ENCODE measurements at regions not wholly inside any gene's neighbourhood (a gene's known extent, or its start where the extent isn't known, plus 50 kb on each side); places are given as distances from the start of the nearest gene placed in this dataset.
"Not testable (repeated sequence)": the region's sequence is repeated elsewhere in the genome, so short reads cannot be mapped to it uniquely, and the experiment has no call there.

DNA sequence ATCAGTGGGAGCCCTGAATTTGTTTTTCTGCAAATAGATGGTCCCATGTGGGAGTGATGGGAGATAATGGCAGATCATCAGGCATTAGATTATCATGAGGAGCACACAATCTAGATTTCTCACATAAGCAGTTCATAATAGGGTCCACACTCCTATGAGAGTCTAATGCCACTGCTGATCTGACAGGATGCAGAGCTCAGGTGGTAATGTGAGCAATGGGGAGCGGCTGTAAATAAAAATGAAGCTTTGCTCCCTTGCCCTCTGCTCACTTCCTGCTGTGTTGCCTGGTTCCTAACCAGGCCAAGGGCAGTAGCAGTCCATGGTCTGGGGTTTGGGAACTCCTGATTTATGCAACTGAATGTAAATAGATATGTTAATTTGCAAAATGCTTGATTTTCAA is 538.6 kb downstream of the TRAM1L1 start:
- DNase-seq (ENCODE audit: low read depth in 2 of 2): no peak

DNA sequence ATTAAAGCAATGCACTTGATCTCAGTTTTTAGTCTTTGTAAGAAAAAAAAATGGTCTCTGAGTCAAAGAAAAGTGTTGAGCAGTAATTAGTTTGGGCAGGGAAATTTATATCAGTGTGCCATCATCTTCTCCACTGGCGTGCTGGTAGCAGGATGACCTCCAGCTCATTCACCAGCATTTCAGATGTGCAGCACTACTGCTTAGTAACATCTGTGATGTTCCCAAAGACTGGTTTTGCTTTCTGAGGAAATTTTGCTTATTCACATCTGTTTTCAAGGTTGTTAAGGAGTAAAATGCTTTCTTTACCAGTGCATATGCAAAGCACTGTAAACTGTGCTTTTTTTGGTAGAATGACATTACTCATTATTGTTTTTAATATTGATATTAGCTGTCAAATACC is 540.4 kb downstream of the TRAM1L1 start:
- DNase-seq (ENCODE audit: low read depth in 2 of 2): no peak

DNA sequence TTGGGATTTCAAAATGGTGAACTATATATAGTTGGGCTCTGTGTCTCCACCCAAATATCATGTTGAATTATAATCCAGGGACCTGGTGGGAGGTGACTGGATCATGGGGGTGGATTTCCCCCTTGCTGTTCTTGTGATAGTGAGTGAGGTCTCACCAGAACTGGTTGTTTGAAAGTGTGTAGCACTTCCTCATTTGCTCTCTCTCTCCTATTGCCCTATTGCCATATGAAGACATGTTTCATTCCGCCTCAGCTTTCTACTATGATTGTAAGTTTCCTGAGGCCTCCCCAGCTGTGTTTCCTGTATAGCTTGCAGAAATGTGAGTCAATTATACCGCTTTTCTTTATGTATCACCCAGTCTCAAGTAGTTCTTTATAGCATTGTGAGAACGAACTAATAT is 545.6 kb downstream of the TRAM1L1 start:
- DNase-seq (ENCODE audit: low read depth in 2 of 2): no peak

DNA sequence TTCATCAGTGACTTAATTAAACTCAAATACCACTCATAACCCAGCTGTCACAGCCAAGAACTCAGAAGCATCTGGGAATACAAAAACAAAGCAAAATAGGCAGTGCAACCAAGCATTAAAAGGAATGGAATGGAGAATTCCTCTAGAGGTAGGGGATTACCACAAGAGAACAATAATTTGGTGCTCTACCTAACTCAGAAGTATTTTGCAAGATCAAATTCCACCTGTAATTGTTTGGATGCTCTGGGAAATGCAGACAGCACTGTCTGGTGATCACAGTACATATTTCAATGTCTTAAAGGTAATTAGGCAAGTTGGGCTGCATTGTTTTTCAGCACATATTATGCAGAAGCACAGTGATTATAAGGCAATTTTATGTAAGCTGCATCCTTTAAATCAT is 547.5 kb downstream of the TRAM1L1 start:
- no peak for DNase-seq (ENCODE audit: low read depth in 2 of 2)

DNA sequence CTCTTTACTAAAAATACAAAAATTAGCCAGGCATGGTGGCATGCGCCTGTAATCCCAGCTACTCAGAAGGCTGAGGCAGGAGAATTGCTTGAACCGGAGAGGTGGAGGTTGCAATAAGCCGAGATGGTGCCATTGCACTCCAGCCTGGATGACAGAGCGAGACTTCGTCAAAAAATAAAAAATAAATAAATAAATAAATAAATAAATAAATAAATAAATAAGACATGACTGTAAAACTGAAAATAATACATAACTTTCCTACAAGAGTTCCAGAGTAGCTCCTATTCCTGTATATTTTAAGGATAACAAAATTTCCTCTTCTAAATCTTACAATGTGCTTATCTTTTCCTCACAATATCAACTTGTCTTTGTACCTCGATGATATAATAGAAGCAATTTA is 549.4 kb downstream of the TRAM1L1 start:
- not testable (repeated sequence) for DNase-seq (ENCODE audit: low read depth in 2 of 2)

DNA sequence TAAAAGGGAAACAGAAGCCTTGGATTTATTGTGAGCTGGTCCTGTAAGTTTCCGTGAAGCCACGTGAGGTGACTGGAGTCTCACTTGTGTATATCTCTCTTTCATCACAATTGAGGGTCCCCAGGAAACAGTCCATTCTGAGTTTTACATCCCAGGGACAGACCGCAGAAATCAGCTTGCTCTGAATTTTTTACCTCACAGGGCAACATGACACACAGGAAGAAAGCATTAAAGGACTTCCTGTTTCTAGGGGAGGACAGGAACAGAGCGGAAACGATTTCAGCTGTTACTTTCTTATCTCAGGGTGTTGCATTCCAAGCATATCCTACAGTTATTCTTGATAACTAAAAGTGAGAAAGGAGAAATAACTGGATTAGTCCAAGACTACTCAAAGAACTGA is 553.5 kb downstream of the TRAM1L1 start:
- DNase-seq (ENCODE audit: low read depth in 2 of 2): no peak

DNA sequence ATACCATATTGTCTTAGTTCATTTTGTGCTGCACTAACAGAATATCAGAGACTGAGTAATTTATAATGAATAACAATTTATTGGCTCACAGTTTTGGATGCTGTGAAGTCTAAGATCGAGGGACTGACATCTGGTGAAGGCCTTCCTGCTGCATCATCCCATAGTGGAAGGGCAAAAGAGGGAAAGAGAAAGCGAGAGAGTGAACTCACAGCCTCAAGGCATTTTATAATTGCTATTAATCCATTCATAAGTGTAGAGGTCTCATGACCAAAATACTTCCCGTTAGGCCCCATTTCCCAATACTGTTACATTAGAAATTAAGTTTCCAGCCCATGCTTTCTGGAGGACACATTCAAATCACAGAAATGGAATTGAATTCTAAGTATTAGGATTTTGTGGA is 554.4 kb downstream of the TRAM1L1 start:
- DNase-seq (ENCODE audit: low read depth in 2 of 2): no peak

DNA sequence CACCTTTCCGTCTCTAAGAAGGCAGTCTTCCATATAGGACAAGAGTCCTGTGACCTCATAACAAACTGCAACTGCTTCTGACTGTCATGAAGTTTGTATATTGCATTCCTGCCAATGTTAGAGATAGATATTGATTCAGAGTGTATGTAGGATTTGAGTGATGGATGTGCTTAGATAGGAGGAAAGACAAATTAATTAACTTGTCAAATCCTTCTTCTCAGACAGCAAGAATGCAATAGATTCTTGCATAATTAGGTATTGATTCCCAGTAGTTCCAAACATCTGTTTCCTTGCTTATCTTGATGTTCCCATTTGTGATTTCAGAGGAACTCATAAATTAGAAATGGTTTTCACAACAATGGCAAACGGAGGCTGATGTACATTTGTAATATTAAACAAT is 555.3 kb downstream of the TRAM1L1 start:
- DNase-seq (ENCODE audit: low read depth in 2 of 2): no peak

DNA sequence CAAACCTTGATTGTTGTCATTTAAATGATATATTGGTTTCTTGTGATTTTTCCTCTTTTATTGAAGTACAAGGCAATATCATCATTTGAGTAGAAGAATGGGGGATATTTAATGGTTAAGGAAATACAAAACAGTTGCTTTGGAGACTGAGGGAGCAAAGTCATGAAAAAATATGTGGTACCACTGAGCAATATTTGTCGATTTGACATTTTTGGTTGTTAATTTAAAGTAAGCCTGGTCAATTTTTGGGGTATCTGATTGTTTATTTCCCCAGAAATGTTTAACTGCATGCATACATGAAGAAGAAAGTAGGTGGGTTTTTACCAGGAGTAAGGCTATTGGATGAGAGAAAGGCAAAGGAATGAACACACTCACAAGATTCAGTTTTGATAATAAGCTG is 556.2 kb downstream of the TRAM1L1 start:
- no peak for DNase-seq (ENCODE audit: low read depth in 2 of 2)

DNA sequence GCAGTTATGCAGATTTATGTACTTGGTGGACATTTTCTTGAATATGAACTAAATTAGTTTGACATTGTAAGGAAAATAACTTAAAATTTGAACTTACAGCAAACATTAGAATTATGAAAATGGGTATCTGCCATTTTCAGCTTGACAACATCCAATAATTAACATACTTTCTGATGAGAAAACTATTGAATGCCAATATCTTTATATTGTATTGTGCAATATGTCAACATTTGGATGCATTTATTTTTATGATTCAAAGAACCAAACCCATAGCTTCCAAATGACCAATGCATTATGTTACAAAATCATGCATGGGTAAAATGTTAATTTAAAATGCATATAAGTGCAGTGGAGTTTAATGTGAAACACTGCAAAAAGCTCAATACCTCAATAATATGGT is 562.5 kb downstream of the TRAM1L1 start:
- DNase-seq (ENCODE audit: low read depth in 2 of 2): no peak

DNA sequence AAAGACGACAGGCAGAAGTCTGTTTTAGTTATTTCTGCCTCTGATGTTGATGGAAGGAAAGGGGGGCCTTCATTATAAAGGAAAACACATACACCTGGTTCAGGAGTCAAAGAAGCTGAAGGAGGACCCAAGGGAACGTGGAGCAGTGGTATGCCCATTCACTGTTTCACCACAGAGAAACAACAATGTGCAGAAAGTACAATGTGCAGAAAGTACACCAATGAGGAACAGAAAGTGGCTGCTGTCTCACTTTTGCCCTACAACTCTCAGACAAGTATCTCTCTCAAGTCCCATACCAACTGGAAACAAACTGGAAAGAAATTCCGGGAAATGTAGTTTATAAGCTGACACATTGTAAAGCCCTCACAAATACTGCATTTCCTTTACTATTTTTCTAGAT is 564.5 kb downstream of the TRAM1L1 start:
- DNase-seq (ENCODE audit: low read depth in 2 of 2): no peak

DNA sequence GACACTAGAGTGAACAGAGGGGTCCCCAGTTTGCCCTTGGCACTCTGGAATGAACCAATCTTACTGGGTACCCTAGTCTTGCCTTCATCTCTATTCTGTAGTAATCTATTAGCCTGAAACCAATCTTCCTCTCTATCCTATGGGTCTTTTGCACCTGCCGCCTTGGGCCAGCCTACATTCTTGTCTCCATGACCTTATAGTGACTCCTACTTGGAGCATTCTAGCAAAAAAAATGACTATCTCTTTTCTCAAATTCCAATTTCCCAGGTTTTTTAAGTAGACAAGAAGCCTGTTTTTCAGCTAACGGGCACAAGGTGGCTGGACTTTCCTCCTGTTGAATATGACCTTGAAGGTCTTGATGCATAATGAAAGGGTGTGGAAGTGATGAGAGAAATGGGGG is 568.7 kb downstream of the TRAM1L1 start:
- no peak for DNase-seq (ENCODE audit: low read depth in 2 of 2)

DNA sequence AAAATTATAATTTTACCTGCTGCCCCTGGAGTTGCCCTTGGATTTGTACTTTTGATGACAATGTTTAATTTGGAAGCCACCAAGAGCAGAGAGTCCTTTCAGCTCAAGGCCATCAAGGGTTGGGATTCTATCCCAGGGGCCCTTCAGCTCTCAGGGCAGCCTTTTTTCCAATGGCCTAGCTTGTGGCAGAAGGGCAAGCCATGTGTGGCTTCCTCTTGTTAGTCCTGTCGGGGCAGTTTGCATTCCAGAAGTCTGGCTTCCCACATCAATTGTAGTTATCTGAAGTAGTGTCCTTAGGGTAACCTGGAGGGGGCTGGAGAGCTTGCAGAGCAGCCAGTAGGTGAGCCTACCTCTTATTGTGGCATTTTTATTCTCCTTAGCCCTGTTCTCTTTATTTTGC is 569.4 kb downstream of the TRAM1L1 start:
- DNase-seq (ENCODE audit: low read depth in 2 of 2): no peak

DNA sequence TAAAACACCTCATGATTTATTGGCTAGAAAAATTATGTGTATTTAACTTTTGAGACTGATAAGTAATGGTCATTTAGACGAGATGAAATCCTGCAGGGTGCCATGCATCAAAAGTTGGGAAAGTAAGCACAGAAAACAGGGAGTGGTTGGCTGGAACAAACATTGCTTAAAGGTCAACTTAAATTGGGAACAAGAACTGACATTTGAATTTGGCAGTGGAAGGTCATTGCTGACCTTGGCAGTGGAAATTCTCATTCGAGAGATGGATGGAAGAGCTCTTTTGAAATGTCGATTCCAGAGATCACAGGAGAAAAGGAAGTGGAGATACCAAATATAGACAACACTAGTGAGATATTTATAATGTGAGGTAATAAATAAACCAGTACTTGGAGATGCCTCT is 572.8 kb downstream of the TRAM1L1 start:
- no peak for DNase-seq (ENCODE audit: low read depth in 2 of 2)

DNA sequence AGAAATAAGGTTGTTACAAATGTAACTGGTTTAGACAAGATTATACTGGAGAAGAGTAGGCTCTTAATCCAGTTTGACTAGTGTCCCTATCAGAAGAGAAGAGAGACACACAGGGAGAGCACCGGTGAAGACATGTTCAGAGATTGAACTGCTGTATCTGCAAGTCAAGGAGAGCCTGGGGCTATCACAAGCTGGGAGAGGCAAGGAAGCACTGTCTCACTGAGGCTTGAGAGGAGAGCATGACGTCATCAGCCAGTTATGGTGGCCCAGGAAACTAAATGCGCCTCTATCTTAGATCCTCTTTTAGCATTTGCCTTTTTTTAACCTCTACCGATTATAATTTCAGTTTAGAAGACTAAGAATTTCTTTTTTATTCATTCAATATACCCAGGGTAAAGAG is 583.4 kb downstream of the TRAM1L1 start:
- no peak for DNase-seq (ENCODE audit: low read depth in 2 of 2)

DNA sequence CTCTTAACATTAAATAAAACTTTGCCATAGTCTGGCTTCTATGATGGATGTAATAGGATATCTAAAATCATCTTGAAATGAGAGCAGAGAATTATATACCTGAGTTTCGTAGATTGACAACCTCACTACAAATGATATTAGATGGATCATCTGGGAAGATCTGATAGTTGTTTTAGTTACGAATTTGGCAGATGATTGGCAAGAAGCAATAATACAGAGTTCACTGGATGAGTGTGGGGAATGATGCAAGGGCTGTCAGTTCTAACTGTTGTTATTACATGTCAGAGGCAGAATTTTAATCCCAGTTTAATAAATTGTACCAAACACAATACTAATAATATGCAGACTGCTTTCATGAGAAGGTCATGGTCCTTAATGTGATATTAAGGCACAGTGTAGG is 585.2 kb downstream of the TRAM1L1 start:
- no peak for DNase-seq (ENCODE audit: low read depth in 2 of 2)

DNA sequence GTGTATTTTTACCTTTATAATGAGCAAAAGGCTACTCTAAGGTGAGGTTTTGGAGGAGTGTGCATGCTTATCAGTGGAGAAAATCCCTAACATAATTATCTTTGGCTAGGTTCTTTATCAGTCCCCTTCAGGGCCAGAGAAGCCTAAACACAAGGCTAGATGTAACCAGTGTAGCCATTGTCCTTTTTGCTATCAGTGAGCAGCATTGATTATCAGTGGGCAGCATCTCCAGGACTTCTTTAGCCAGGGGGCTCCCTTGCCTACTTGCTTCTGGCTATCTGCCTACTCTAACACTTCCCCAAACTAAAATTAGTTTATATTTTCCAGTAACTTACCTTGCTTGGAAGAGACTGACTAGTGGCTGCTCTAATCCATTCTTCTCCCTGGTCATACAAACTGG is 595.6 kb downstream of the TRAM1L1 start:
- DNase-seq (ENCODE audit: low read depth in 2 of 2): no peak

DNA sequence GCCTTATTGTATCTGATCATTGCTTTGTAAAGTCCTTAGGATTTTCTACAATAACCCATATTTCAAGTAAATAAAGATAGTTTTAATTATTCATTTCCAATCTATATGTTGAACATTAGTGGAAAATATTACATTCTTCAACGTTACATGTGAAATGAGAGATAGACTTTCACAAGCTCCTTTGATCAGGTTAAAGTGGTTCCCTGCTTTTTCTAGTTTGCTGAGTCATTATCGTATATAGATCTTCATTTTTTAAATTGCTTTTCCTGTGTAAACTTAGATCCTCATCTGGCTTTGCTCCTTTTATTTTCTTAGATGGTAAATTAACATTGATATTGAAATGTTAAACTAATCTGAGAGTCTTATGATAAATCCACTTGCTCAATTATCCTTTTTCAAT is 599.0 kb downstream of the TRAM1L1 start:
- no peak for DNase-seq (ENCODE audit: low read depth in 2 of 2)

DNA sequence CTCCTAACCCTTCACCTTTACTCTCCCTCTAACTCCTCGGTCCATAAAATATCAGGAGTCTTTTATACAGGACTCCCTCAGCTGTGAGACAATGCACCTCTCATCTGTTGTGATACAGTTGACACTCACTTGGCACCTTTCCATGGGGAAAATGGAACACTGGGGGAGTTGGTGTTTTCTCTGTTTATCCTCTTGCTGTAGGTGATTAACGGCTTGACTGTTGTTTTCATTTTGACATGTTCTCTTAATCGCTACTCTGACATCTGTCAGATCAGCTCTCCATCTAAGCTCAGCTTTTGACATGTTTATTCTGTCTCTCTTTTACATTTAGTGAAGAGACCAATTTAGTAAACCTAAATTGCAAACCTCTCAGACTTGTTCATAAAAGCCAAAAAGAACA is 604.8 kb downstream of the TRAM1L1 start:
- no peak for DNase-seq (ENCODE audit: low read depth in 2 of 2)

DNA sequence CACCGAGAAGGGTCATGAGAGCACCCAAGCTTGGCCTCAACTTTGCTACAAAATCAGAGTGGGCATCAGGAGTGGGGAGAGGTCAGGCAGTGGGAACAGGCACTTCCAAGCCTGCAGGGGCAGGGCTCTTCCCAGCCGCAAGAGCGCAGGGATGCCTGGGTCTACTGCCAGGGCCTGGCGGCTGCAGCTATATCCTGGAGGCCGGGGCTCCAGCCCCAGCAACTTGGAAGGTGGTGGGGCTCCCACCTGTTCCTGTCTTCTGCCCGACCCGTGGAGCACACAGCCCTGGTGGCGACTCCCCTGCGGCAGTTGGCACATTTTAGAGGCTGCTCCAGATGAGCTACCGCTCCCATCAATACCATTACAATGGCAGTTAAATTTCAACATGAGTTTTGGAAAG is 607.0 kb downstream of the TRAM1L1 start:
- DNase-seq (ENCODE audit: low read depth in 2 of 2): no peak

DNA sequence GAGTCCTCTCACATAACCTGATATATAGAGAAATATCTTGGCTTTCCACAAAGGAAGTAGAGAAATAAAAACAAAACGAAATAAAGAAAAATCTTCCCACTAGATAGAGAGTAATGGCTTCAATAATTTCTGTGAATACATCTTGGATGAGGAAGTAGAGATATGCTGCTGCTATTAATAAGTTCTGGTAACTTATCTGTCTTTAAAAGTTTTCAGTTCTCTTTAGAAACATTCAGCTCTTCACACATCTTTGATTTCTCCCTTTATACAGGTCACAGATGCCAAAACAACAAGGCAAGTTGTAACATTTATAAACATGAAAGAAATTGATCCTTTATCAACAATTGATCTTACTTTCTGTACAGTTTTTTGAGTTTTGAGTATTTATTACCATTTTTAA is 615.8 kb downstream of the TRAM1L1 start:
- no peak for DNase-seq (ENCODE audit: low read depth in 2 of 2)

DNA sequence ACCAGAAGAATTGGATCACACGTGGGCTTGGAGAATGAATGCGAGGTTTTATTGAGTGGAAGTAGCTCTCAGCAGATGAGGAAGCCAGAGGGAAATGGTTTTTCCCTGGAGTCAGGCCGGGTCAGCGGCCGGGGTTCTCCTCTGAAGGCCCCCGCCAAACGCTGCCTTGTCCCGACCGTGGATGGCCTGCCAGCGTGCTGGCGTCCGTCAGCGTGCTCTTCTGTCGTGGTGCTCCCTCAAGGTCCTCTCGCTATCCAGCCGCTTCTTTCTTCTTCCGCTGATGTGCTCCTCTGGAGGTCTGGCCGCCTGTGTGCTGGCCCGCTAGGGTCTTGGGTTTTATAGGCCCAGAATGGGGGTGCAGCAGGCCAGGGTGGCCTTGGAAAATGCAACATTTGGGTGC is 632.2 kb downstream of the TRAM1L1 start:
- no peak for DNase-seq (ENCODE audit: low read depth in 2 of 2)

DNA sequence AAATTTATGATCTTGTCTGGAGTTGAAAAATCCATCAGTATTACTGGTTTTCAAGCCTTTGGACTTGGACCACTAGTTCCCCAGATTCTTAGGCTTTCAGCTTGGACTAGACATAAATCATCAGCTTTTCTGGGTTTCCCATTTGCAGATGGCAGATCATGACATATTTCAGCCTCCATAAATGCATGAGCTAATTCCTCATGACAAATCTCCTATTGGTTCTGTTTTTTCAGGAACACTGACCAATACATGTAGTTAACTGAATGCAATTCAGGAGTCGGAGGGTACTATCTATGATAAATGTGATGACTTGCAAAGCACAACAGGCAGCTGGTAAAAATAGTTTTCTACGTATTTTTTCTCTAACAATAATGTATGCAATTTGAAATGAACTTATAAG is 635.6 kb downstream of the TRAM1L1 start:
- DNase-seq (ENCODE audit: low read depth in 2 of 2): no peak

DNA sequence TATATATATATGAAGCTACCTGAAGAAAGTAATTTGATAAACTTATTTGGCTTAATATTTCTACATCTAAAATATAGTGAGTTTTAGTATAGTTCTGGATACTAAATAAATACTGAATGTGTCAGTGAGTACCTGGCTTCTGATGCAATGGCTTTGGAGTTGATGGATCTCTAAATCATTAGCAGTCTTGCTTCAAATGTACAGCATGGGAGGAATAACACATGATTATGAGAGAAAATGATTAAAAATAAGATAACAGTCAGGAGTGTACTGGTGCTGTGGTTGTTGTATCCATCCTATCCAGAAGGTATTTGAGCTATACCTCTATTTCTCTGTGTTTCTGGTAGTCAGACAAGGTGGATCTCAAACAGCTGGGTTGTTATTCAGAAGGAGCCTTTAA is 641.3 kb downstream of the TRAM1L1 start:
- no peak for DNase-seq (ENCODE audit: low read depth in 2 of 2)

Data from fibroblast of skin of left biceps (primary cell).